ENCODE measurements at regions not wholly inside any gene's neighbourhood (a gene's known extent, or its start where the extent isn't known, plus 50 kb on each side); places are given as distances from the start of the nearest gene placed in this dataset.

- Mint-ChIP-seq H3K27ac (no peak overlapping the region), H3K36me3 (no peaks in the 10 kb centered on the region), H3K27me3 (no peaks in the 10 kb centered on the region), H3K4me1 (ENCODE audit: unreplicated experiment) (peaks cover 7% of the 10 kb centered on the region), H3K4me3 (no peak overlapping the region), H3K9me3 (peaks cover 10% of the 10 kb centered on the region)
- TF ChIP-seq, protein P1, sequence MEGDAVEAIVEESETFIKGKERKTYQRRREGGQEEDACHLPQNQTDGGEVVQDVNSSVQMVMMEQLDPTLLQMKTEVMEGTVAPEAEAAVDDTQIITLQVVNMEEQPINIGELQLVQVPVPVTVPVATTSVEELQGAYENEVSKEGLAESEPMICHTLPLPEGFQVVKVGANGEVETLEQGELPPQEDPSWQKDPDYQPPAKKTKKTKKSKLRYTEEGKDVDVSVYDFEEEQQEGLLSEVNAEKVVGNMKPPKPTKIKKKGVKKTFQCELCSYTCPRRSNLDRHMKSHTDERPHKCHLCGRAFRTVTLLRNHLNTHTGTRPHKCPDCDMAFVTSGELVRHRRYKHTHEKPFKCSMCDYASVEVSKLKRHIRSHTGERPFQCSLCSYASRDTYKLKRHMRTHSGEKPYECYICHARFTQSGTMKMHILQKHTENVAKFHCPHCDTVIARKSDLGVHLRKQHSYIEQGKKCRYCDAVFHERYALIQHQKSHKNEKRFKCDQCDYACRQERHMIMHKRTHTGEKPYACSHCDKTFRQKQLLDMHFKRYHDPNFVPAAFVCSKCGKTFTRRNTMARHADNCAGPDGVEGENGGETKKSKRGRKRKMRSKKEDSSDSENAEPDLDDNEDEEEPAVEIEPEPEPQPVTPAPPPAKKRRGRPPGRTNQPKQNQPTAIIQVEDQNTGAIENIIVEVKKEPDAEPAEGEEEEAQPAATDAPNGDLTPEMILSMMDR (conservative IDR thresholded peaks at IDR 0.05), result no peak
- no peak for DNase-seq (ENCODE audit: extremely low spot score, unreplicated experiment)
These were observed 135.8 kb upstream of the TBL1X start for GRCh38 chrX:9329056-9329455.

DNA sequence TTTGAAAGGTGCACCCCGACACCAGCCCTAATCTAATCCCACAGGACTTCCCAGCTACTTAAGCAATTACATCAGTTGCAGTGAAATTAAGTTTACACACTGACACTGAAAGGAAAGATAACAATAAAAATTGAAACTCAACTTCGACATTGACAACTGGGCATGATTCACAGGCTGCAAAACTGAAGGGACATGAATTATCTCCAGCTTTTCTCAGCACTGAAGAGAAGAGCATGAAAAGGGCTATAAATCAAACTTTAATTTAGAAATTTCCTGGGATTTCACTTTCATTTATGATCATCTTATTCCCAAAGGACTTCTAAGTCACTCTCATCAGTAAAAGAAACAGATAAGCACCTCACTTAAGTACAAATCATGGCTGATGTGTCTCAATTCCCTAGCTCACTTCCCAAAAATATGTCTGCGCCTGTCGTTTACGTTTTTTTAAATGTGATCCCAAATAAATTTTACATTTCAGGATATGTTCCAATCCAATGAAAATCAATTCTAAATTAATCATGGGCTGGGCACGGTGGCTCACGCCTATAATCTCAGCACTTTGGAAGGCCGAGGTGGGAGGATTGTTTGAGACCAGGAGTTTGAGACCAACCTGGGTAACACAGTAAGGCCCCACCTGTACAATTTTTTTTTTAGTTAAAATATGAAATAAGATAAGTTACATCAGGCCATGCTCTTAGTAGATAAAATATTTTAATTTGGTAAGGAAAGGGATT is 134.4 kb upstream of the TBL1X start:
- H3K9me3 Mint-ChIP-seq, result peaks cover 10% of the 10 kb centered on the region
- H3K36me3 Mint-ChIP-seq, result no peaks in the 10 kb centered on the region
- H3K4me1 Mint-ChIP-seq (ENCODE audit: unreplicated experiment), result peaks cover 10% of the 10 kb centered on the region
- TF ChIP-seq, protein P1 (conservative IDR thresholded peaks at IDR 0.05), result no peak
- no peaks in the 10 kb centered on the region for H3K27me3 Mint-ChIP-seq
- no peak for DNase-seq (ENCODE audit: extremely low spot score, unreplicated experiment)
- H3K27ac Mint-ChIP-seq, result no peak overlapping the region
- H3K4me3 Mint-ChIP-seq, result no peak overlapping the region

DNA sequence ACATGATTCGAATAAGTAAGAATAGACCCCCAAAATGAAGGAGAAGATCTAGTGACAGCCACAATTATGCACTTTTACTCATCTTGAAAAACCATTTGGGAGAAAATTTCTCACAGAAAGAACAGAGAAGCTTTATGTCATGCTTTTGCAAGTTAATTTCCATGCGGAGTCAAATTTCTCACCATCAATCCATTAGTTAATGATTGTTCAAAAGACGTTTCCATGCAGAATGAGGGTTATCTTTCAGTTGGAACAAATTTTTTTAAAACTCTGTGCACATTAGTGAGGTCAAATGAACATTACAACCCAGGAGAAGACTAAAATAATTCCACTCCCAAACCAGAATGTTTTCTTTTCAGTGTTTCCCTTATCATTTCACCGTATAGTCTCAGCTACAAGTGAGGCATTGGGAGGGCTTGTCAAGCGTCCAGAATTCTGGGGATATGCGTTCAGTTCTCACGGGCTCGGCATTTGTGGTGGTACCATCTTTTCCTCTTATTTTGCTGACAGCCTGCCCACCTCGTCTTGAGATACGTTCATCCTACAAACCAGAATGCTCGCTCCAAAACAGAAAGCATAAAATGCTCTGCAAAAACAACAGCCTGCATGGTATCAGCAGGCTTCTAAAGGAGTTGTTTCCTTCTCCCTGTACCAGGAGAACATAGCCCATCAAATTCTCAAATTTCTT is 130.8 kb upstream of the TBL1X start:
- no peak for DNase-seq (ENCODE audit: extremely low spot score, unreplicated experiment)
- no peaks in the 10 kb centered on the region for H3K27me3 Mint-ChIP-seq
- TF ChIP-seq, protein P1 (conservative IDR thresholded peaks at IDR 0.05), result no peak
- H3K4me3 Mint-ChIP-seq, result no peak overlapping the region
- no peak overlapping the region for H3K27ac Mint-ChIP-seq
- H3K36me3 Mint-ChIP-seq, result no peaks in the 10 kb centered on the region
- H3K4me1 Mint-ChIP-seq (ENCODE audit: unreplicated experiment), result peaks cover 10% of the 10 kb centered on the region
- peaks cover 5% of the 10 kb centered on the region for H3K9me3 Mint-ChIP-seq

DNA sequence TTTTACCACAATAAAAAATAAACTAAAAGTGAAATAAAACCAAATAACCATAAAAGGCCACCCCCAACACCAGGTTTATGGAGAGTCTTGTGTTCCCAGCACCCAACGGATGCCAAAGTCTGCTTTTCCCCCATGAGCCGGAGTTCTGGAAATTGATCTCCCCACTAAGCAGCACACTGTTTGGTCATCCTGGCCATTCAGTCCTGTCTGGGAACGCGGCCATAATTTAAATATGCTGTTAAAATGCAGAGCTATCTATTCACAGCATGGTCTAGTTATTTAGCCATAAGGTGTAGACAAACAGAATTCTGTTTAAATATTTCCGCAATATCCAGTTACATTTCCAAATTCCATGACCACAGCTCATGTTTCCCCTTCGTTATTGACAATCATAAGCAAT is 129.6 kb upstream of the TBL1X start:
- peaks cover 10% of the 10 kb centered on the region for H3K4me1 Mint-ChIP-seq (ENCODE audit: unreplicated experiment)
- no peaks in the 10 kb centered on the region for H3K36me3 Mint-ChIP-seq
- no peak overlapping the region for H3K4me3 Mint-ChIP-seq
- TF ChIP-seq, protein P1 (conservative IDR thresholded peaks at IDR 0.05), result no peak
- H3K27ac Mint-ChIP-seq, result no peak overlapping the region
- peaks cover 5% of the 10 kb centered on the region for H3K9me3 Mint-ChIP-seq
- no peak for DNase-seq (ENCODE audit: extremely low spot score, unreplicated experiment)
- no peaks in the 10 kb centered on the region for H3K27me3 Mint-ChIP-seq

DNA sequence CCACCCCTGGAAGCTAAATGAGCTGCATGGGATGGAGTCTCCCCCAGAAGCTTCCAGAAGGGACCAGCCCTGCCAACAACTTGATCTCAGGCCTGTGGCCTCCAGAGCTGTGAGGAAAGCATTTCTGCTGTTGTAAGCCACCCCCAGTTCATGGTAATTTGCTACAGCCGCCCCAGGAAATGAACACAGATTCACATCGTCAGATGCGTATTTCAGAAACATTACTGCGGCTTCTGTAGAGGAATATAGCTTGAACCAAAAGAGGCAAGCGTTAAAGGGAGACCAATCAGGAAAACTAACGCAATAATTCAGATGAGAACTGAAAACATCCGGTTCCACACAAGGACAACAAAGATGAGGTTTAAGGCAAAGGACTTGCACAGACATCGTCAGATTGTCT is 128.4 kb upstream of the TBL1X start:
- Mint-ChIP-seq H3K27me3 (no peaks in the 10 kb centered on the region), H3K36me3 (no peaks in the 10 kb centered on the region), H3K4me1 (ENCODE audit: unreplicated experiment) (peaks cover 16% of the 10 kb centered on the region), H3K9me3 (peaks cover 5% of the 10 kb centered on the region), H3K4me3 (no peak overlapping the region), H3K27ac (no peak overlapping the region)
- TF ChIP-seq, protein P1 (conservative IDR thresholded peaks at IDR 0.05), result no peak
- DNase-seq (ENCODE audit: extremely low spot score, unreplicated experiment), result no peak
